ENCODE measurements at regions not wholly inside any gene's neighbourhood (a gene's known extent, or its start where the extent isn't known, plus 50 kb on each side); places are given as distances from the start of the nearest gene placed in this dataset.
"Not testable (repeated sequence)": the region's sequence is repeated elsewhere in the genome, so short reads cannot be mapped to it uniquely, and the experiment has no call there.

DNA sequence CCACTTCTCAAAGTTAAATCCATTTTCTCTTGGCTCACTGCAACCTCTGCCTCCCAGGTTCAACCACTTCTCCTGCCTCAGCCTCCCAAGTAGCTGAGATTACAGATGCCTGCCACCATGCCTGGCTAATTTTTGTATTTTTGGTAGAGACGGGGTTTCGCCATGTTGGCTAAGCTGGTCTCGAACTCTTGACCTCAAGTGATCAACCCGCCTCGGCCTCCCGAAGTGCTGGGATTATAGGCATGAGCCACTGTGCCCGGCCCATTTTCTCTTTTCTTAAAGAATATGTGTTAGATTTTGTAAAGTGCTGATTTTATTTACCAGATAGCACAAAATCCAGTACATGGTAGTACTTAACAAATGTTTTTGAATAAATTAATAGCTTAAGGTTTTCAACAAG, 484.1 kb upstream of the PTGER4 start:
- not testable (repeated sequence) for H3K9me3 ChIP-seq (ENCODE audit: control insufficient read depth, low read length); H3K27me3 ChIP-seq (replicated peaks; ENCODE audit: control insufficient read depth, insufficient read depth, low read length, poor library complexity, severe bottlenecking); H3K27ac ChIP-seq (ENCODE audit: insufficient read depth, low read length, poor library complexity, severe bottlenecking); H3K4me1 ChIP-seq (ENCODE audit: control insufficient read depth, insufficient read depth, low read length, poor library complexity, severe bottlenecking); H3K4me3 ChIP-seq (ENCODE audit: insufficient read depth, low read depth, low read length, poor library complexity, severe bottlenecking); H3K36me3 ChIP-seq (ENCODE audit: control insufficient read depth, insufficient read depth, low read length); DNase-seq

DNA sequence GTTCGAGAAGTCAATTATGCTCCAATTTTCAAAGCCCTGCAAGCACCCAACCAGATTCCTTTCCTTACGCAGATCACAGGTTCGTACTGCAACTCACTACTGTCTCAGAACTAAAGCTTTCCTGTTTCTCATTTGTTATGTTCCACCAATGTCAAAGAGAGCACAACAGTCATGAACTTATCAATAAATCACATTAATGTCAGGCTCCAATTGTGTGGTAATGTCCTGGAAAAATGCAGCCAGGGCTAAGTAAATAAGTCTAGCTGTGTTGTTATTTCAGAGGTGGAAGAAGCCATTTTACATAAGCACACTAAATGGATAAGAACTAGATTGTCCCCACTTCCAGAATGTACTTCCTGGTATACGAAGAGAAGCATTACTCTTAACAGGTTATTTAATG, 488.6 kb upstream of the PTGER4 start:
- H3K4me1 ChIP-seq (ENCODE audit: control insufficient read depth, insufficient read depth, low read length, poor library complexity, severe bottlenecking), result no peaks in the 10 kb centered on the region
- no peaks in the 10 kb centered on the region for H3K9me3 ChIP-seq (ENCODE audit: control insufficient read depth, low read length)
- H3K4me3 ChIP-seq (ENCODE audit: insufficient read depth, low read depth, low read length, poor library complexity, severe bottlenecking), result no peak overlapping the region
- H3K27ac ChIP-seq (ENCODE audit: insufficient read depth, low read length, poor library complexity, severe bottlenecking), result no peak overlapping the region
- no peaks in the 10 kb centered on the region for H3K36me3 ChIP-seq (ENCODE audit: control insufficient read depth, insufficient read depth, low read length)
- DNase-seq, result no peak
- H3K27me3 ChIP-seq (replicated peaks; ENCODE audit: control insufficient read depth, insufficient read depth, low read length, poor library complexity, severe bottlenecking), result no peaks in the 10 kb centered on the region

DNA sequence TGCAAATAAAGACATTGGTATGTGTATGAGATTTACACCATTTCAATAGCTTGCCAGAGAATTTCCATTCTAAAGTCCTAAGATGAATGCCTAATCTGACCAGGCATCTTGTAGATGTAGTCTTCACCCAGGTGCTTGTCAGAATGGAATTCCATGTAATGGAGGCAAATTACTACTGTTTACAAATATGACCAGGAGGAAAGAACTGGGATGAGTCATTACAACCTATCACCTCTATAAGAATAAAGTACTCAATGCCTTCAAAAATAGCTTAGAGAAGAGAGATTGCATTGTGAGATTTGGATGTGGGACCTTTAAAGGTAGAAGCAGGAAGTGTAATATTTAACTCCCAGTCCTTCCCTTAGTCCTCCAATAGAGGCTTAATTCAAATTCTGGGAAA, 507.0 kb upstream of the PTGER4 start:
- H3K27ac ChIP-seq (ENCODE audit: insufficient read depth, low read length, poor library complexity, severe bottlenecking), result no peak overlapping the region
- no peak for DNase-seq
- H3K27me3 ChIP-seq (replicated peaks; ENCODE audit: control insufficient read depth, insufficient read depth, low read length, poor library complexity, severe bottlenecking), result no peaks in the 10 kb centered on the region
- H3K9me3 ChIP-seq (ENCODE audit: control insufficient read depth, low read length), result no peaks in the 10 kb centered on the region
- no peaks in the 10 kb centered on the region for H3K4me1 ChIP-seq (ENCODE audit: control insufficient read depth, insufficient read depth, low read length, poor library complexity, severe bottlenecking)
- H3K4me3 ChIP-seq (ENCODE audit: insufficient read depth, low read depth, low read length, poor library complexity, severe bottlenecking), result no peak overlapping the region
- H3K36me3 ChIP-seq (ENCODE audit: control insufficient read depth, insufficient read depth, low read length), result no peaks in the 10 kb centered on the region

DNA sequence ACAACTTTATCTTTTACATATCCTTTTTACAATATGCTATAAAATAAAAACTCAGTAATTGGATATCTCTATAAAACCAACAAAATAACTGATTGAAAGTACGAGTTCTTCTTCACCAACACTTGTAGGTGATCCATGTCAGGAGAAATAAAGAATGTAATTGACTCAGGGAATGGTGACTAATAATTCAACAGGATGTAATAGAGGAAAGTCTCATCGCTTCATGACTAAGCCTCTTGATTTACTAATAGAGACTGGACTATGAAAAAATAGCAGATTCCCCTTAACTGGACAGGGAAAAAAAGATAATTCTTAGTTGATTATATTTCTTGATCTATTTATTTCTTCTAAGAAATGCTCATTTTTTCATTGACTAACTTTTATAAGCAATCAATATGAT, 507.7 kb upstream of the PTGER4 start:
- H3K27ac ChIP-seq (ENCODE audit: insufficient read depth, low read length, poor library complexity, severe bottlenecking), result no peak overlapping the region
- no peaks in the 10 kb centered on the region for H3K9me3 ChIP-seq (ENCODE audit: control insufficient read depth, low read length)
- no peaks in the 10 kb centered on the region for H3K4me1 ChIP-seq (ENCODE audit: control insufficient read depth, insufficient read depth, low read length, poor library complexity, severe bottlenecking)
- no peaks in the 10 kb centered on the region for H3K36me3 ChIP-seq (ENCODE audit: control insufficient read depth, insufficient read depth, low read length)
- H3K4me3 ChIP-seq (ENCODE audit: insufficient read depth, low read depth, low read length, poor library complexity, severe bottlenecking), result no peak overlapping the region
- no peaks in the 10 kb centered on the region for H3K27me3 ChIP-seq (replicated peaks; ENCODE audit: control insufficient read depth, insufficient read depth, low read length, poor library complexity, severe bottlenecking)
- no peak for DNase-seq

DNA sequence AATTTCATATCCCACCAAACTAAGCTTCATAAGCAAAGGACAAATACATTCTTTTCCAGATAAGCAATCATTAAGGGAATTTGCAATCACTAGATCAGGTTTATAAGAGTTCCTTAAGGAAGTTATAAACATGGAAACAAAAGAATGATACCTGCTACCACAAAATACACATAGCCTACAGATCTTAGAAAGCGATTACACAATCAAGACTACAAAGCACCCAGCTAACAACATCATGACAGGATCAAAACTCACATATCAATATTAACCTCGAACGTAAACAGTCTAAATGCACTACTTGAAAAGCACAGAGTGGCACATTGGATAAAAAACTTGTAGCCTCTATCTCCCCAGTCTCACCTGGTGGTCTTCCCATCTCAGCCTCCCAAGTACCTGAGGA, 512.4 kb upstream of the PTGER4 start:
- Histone ChIP-seq H3K36me3 (ENCODE audit: control insufficient read depth, insufficient read depth, low read length) (no peaks in the 10 kb centered on the region), H3K27me3 (replicated peaks; ENCODE audit: control insufficient read depth, insufficient read depth, low read length, poor library complexity, severe bottlenecking) (no peaks in the 10 kb centered on the region), H3K9me3 (ENCODE audit: control insufficient read depth, low read length) (no peaks in the 10 kb centered on the region), H3K4me1 (ENCODE audit: control insufficient read depth, insufficient read depth, low read length, poor library complexity, severe bottlenecking) (no peaks in the 10 kb centered on the region), H3K4me3 (ENCODE audit: insufficient read depth, low read depth, low read length, poor library complexity, severe bottlenecking) (no peak overlapping the region), H3K27ac (ENCODE audit: insufficient read depth, low read length, poor library complexity, severe bottlenecking) (no peak overlapping the region)
- DNase-seq, result no peak

DNA sequence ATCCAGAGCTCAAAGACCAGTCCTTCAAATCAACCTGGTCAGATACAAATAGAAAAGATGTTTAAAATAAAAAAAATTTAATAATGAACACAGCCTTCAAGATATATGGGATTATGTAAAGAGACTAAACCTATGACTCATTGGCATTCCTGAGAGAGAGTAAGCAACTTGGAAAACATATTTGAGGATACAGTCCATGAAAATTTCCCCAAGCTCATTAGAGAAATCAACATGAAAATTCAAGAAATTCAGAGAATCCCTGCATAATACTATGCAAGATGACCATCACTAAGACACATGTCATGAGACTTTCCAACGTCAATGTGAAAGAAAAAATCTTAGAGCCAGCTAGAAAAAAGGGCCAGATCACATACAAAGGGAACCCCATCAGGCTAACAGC, 512.9 kb upstream of the PTGER4 start:
- H3K36me3 ChIP-seq (ENCODE audit: control insufficient read depth, insufficient read depth, low read length), result no peaks in the 10 kb centered on the region
- H3K27ac ChIP-seq (ENCODE audit: insufficient read depth, low read length, poor library complexity, severe bottlenecking), result no peak overlapping the region
- no peaks in the 10 kb centered on the region for H3K27me3 ChIP-seq (replicated peaks; ENCODE audit: control insufficient read depth, insufficient read depth, low read length, poor library complexity, severe bottlenecking)
- H3K4me1 ChIP-seq (ENCODE audit: control insufficient read depth, insufficient read depth, low read length, poor library complexity, severe bottlenecking), result no peaks in the 10 kb centered on the region
- no peak overlapping the region for H3K4me3 ChIP-seq (ENCODE audit: insufficient read depth, low read depth, low read length, poor library complexity, severe bottlenecking)
- no peak for DNase-seq
- no peaks in the 10 kb centered on the region for H3K9me3 ChIP-seq (ENCODE audit: control insufficient read depth, low read length)

DNA sequence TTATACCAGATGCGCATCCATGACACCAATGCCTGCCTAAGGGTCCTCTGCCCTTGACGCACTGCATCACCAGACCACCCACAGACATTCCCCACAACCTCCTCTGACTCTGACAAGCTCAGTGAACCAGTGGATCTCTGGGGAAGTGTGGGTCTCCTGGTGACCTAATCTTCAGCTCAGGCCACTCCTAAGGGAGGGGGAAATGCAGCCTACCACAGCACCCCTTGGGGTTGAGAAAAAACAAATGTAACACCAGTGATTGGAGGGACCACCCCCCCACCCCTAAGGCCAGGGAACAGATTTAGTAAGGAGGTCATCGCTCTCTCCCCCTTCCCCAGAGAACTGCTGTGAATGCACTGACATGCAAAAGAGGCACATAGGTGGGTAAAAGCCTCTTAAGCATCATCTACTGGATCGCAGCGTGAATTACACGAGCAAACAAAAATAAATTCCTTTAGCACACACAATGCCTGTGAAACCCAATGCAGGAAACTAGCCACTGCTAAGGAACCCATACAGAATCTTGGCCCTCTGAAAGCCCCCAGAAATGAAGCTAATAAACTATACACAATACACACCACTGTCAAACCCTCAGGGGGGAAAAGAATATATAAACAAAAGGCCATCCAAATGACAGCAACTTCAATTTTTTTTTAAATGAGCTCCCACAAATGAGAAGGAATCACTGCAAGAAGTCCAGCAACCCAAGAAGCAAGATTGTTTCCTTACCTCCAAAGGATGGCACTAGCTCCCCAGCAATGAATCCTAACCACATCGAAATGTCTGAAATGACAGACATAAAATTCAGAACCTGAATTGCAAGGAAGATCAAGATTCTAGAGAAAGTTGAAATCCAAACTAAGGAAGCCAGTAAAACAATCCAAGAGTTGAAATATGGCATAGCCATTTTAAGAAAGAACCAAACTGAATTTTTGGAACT, 513.7 kb upstream of the PTGER4 start:
- Histone ChIP-seq H3K27ac (ENCODE audit: insufficient read depth, low read length, poor library complexity, severe bottlenecking) (no peak overlapping the region), H3K4me1 (ENCODE audit: control insufficient read depth, insufficient read depth, low read length, poor library complexity, severe bottlenecking) (no peaks in the 10 kb centered on the region), H3K27me3 (replicated peaks; ENCODE audit: control insufficient read depth, insufficient read depth, low read length, poor library complexity, severe bottlenecking) (no peaks in the 10 kb centered on the region), H3K4me3 (ENCODE audit: insufficient read depth, low read depth, low read length, poor library complexity, severe bottlenecking) (no peak overlapping the region), H3K36me3 (ENCODE audit: control insufficient read depth, insufficient read depth, low read length) (no peaks in the 10 kb centered on the region), H3K9me3 (ENCODE audit: control insufficient read depth, low read length) (no peaks in the 10 kb centered on the region)
- DNase-seq, result no peak

DNA sequence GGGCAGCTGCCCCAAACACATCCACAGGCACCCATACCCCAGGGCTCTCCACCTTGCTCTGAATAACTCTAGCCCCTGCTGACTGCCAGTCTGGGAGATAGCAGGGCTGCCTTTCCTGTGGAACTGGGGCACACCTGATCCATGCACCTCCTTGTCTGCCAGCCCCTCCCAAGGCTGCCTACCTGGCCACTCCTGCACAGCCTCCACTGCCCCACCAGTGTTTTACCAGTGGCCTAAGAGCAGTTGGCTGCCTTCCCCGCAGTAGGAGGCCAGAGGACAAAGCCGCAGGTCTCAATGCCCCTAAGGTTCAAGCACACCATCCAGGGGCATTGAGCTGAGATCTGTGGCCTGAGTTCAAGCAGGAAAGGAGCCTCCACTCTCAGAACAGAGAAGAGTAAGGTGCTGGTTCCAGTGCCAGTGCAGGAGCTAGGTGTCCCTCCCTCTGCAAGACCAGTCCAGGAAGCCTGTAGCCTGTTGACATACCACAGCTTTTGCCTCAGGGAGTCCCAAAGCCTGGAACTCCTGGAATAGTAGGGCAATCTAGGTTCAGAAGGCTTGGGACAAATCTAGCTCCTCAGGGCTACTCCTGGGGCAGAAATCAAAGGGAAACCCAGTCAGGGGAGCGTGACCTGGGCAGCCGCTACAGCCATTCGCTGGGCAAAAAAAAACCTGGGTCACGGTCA, 514.5 kb upstream of the PTGER4 start:
- no peaks in the 10 kb centered on the region for H3K4me1 ChIP-seq (ENCODE audit: control insufficient read depth, insufficient read depth, low read length, poor library complexity, severe bottlenecking)
- no peak overlapping the region for H3K27ac ChIP-seq (ENCODE audit: insufficient read depth, low read length, poor library complexity, severe bottlenecking)
- DNase-seq, result no peak
- H3K36me3 ChIP-seq (ENCODE audit: control insufficient read depth, insufficient read depth, low read length), result no peaks in the 10 kb centered on the region
- H3K4me3 ChIP-seq (ENCODE audit: insufficient read depth, low read depth, low read length, poor library complexity, severe bottlenecking), result no peak overlapping the region
- no peaks in the 10 kb centered on the region for H3K9me3 ChIP-seq (ENCODE audit: control insufficient read depth, low read length)
- H3K27me3 ChIP-seq (replicated peaks; ENCODE audit: control insufficient read depth, insufficient read depth, low read length, poor library complexity, severe bottlenecking), result no peaks in the 10 kb centered on the region

DNA sequence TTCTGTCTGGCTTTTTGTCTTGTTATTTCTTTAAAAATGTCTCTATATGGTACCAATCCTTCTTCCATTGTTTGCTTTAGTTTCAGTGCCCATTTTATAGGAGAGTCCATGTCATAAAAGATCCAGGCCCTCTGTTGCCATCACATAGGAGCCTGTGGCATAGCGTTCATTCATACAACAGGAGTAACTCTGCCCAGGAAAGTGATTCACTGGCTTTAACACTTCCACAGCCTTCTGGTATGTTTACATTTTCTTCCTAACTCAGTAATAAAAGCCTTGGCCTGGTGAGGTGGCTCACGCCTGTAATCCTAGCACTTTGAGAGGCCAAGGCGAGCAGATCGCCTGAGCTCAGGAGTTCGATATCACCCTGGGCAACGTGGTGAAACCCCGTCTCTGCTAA, 519.3 kb upstream of the PTGER4 start:
- Histone ChIP-seq H3K27me3 (replicated peaks; ENCODE audit: control insufficient read depth, insufficient read depth, low read length, poor library complexity, severe bottlenecking) (no peaks in the 10 kb centered on the region), H3K27ac (ENCODE audit: insufficient read depth, low read length, poor library complexity, severe bottlenecking) (no peak overlapping the region), H3K4me3 (ENCODE audit: insufficient read depth, low read depth, low read length, poor library complexity, severe bottlenecking) (no peak overlapping the region), H3K9me3 (ENCODE audit: control insufficient read depth, low read length) (no peaks in the 10 kb centered on the region), H3K36me3 (ENCODE audit: control insufficient read depth, insufficient read depth, low read length) (no peaks in the 10 kb centered on the region), H3K4me1 (ENCODE audit: control insufficient read depth, insufficient read depth, low read length, poor library complexity, severe bottlenecking) (no peaks in the 10 kb centered on the region)
- no peak for DNase-seq

DNA sequence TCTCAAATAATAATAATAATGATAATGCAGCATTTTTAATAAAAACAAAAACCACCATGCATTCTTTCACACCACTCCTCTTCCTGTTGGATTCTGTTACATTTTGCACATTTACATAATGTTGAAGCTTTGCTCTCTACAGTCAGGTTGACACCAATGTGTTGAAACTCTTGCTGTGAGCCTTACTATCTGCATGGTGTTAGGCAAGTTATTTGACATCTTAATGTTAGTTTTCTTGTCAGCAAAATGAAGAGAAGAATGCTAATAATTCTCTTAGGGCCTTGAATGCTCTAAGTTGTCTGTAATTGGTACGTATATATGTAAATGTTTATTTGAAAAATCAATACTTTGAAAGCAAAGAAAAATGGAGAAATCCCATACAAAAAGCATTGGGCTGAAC, 525.5 kb upstream of the PTGER4 start:
- no peak overlapping the region for H3K4me3 ChIP-seq (ENCODE audit: insufficient read depth, low read depth, low read length, poor library complexity, severe bottlenecking)
- no peaks in the 10 kb centered on the region for H3K27me3 ChIP-seq (replicated peaks; ENCODE audit: control insufficient read depth, insufficient read depth, low read length, poor library complexity, severe bottlenecking)
- H3K9me3 ChIP-seq (ENCODE audit: control insufficient read depth, low read length), result no peaks in the 10 kb centered on the region
- no peaks in the 10 kb centered on the region for H3K36me3 ChIP-seq (ENCODE audit: control insufficient read depth, insufficient read depth, low read length)
- H3K4me1 ChIP-seq (ENCODE audit: control insufficient read depth, insufficient read depth, low read length, poor library complexity, severe bottlenecking), result no peaks in the 10 kb centered on the region
- no peak overlapping the region for H3K27ac ChIP-seq (ENCODE audit: insufficient read depth, low read length, poor library complexity, severe bottlenecking)
- no peak for DNase-seq

Data from effector memory CD4-positive, alpha-beta T cell (primary cell).